Fibroblast of skin of right biceps (primary cell): ENCODE measurements at regions not wholly inside any gene's neighbourhood (a gene's known extent, or its start where the extent isn't known, plus 50 kb on each side); places are given as distances from the start of the nearest gene placed in this dataset.
A peak's percentile ranks its signal among the peaks of the same experiment; 100 is the strongest.

Experiments
- DNase-seq: peaks from one replicate; pipeline ENCODE4 v3.0.0-alpha.2; 2013

- no peak for DNase-seq
Observed at GRCh38 chr15:98203872-98204660, 243.6 kb downstream of the ARRDC4 start.

DNA sequence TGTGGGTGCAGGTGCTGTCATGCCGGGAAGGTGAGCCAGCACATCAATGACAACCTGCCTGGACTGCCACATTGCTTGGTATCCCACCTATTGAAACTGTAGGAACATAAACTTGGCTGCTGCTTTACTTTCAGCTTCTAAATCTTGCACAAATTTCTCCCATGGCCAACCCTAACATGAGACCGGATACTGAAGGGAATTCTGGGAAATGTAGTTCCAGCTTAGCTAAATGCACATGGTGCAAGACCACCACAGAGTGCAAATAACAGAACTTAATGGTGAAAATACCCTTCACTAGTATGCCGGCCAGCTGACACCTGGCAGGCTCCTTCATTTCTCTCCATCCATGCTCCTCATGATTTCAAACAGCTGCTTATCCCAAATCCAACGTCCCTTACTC lies 247.4 kb downstream of the ARRDC4 start:
- no peak for DNase-seq

DNA sequence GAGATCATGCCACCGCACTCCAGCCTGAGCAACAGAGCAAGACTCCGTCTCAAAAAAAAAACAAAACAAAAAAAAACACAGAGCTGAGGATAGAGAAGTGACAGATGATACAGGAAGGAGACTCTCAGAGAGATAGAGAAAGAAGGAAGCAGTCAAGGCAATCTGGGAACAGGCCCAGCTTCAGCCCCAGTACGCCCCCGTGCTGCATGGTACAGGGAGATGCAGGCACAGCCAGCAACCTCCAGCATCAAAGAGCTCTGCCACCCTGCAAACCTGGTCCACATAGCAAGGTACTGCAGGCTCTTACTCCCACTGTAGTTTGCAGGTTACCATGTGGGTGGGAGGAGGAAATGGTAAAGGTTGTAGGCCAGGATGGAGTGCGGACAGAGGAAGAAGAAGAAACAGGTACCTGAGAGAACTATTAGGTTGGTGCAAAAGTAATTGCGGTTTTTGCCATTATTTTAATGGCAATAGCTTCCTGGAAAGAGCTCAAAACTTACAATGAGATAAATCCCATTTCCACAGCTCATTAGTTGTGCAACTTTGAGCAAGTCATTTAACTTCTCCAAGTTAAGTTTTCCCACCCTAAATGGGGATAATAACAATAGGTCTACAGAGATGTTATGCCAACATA lies 253.0 kb downstream of the ARRDC4 start:
- DNase-seq = no peak

- no peak for DNase-seq
Observed at GRCh38 chr15:98216166-98216565, 255.7 kb downstream of the ARRDC4 start.

DNA sequence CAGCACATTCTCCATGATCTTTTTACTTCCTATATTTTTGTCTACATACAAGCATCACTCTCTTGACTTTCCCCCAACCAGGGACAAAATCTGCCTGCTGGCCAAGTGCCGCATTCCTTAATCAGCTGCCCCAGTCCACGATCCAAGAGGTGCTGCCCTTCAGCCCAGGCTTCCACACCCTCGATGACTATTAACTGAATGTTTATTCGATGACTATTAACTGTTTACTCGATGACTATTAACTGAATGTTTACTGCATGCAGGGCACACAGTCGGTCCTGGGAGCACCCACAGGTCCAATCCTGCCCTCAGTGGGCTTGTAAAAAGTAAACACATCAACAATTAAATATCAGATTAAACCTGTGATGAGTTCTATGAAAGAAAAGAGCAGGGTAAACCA lies 256.9 kb downstream of the ARRDC4 start:
- no peak for DNase-seq

- DNase-seq = no peak
Observed at GRCh38 chr15:98221144-98221543, 260.6 kb downstream of the ARRDC4 start.

DNA sequence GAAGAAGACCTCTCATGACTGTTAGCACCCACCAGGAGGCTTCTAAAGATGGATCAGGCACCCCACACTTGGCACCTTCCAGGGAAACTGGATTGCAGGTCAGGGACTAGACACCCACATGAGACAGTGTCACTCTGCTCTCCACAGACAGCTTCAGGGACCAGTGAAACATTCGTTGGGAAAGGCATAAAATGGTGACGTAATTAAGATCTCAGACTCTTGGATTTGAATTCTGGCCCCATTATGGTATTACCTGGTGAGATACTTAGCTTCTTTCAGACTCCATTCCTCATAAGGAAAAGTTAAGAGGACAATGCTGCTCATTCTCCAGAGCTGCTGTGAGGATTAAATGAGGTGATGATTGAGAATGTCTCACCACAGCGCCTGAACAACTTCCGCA lies 261.1 kb downstream of the ARRDC4 start:
- DNase-seq = no peak

DNA sequence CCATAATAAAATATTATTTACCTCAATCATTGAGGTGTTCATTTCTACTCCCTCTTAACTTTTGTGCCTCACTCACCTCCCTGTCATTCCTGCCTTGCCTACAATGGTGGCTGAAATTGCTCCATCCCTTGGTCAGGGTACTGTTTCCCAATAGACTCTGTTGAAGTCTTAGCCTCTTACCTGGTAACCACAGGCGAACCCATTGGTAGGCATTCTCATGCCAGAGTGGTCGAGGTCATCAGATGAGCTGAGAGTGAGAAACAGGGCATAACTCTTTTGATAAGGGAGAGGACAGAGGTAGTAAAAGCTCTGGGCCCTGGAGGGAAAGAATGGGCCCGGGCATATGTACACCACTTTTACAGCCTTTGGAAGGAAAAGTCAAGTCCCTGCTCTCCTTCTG lies 265.6 kb downstream of the ARRDC4 start:
- no peak for DNase-seq

- DNase-seq = no peak
Observed at GRCh38 chr15:98226578-98226977, 266.1 kb downstream of the ARRDC4 start.

DNA sequence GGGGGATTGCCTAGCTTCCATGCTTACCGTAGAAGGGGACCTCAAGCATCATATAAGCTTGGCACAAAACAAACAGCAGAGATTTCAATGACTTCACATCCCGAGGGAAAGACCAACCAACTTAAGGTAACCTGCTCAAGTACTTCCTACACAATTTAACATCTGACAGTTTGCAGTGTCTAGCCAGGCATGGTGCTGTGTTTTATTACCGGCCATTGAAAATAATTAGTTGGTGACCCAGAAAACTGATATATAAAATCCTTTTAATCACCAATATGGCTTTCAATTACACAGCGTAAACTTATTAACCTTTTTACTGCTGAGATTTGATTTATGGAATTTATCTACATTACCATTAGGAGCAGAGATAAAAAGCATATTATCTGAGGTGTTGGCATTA lies 268.3 kb downstream of the ARRDC4 start:
- no peak for DNase-seq

DNA sequence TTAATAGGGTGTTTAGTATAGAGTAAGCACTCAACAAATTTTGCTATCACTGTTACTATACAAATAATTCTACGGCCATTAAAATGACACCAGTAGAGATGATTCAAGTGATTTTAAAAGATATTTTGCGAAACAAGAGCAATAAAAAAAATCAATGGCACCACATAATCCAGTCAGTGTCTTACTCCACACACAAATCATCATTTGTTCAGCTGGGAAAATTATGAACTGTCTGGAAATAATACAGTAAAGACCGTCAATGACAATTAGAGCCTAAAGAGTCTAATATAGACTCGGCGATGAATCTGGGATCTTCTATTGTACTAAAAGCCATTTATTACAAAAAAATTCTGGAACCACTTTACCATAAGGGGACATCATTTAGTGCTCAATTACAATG lies 270.5 kb downstream of the ARRDC4 start:
- no peak for DNase-seq

DNA sequence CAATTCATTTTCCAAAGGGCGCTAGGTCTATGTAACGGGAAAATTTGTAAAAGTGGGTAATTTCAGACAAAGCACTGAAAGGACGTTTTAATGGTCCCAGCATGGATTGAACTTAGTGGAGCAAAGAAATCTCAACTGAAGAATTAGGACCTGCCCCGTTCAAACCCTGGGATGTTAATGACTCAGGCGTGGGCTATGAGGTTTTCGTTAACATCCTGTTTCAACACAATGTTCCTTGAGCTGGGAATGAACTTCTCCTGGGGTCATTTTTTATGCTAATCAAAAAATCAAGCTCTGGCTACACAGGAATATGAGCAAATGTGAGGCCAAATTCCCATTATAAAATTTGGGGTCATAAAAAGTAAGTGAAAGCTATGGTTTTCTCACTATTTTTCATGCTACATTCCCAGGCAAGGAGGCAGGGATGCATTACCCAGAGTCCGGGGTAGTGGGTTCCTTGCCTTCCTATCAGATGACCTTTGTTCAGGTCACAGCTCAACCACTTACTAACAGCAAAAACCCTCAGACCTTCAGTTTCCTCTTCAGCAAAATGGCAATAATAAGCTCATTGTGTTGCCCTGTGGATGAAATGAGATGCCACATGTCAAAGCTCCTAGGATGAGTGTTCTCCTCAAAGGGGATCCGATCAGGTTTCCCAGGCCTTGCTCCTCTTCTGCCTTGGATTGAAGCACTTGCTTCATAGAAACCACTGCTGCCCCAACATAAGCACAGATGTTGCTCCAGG lies 271.4 kb downstream of the ARRDC4 start:
- DNase-seq = peak; percentile 14

GRCh38 chr15:98232761-98233160 lies 272.3 kb downstream of the ARRDC4 start:
- DNase-seq = no peak

GRCh38 chr15:98233873-98234272 lies 273.4 kb downstream of the ARRDC4 start:
- DNase-seq = no peak

GRCh38 chr15:98240303-98240702 lies 279.8 kb downstream of the ARRDC4 start:
- DNase-seq = no peak

DNA sequence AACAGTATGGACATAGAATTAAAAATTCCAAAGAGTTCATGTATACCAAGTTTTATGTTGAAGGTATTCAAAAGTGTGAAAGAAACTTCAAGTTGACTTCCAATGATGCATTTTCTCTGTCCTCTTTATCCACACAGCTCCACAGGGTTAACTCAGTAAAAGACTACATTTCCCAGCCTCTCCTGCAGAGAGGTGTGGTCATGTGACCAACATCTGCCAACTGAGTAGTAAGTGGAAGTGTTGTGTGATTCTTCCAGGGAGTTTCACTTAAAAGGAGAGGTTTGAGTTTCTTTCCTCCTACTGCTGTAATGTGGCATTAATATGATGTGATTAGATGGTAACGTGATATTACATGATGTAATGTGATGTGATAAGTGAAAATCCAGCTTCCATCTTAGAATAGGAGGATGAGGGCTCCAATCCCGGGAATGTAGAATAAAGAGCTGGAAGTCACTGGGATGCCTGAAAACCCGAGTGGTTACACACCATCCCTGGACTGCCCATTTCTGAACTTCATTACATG lies 280.6 kb downstream of the ARRDC4 start:
- no peak for DNase-seq

DNA sequence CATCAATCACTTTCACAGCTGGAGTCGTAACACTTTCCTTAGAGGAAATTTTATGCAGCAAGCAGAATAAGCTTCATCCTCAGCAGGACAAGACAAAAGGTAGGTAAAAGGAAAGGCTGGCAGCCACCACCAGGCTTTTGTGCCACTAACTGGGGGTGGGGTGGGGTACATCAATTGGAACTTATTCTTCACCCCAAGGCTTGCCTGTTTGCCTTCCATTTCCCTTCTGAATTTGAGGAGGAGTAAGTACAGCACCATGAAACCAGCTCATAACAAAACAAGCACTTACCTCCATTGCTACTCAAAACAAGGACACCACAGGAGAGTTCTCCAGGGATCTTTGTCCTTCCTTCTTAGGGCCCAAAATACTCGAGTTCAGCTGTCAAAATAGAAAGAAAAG lies 296.8 kb downstream of the ARRDC4 start:
- no peak for DNase-seq

GRCh38 chr15:98263787-98264186 lies 303.3 kb downstream of the ARRDC4 start:
- DNase-seq = no peak

GRCh38 chr15:98266295-98266694 lies 305.8 kb downstream of the ARRDC4 start:
- DNase-seq = no peak

DNA sequence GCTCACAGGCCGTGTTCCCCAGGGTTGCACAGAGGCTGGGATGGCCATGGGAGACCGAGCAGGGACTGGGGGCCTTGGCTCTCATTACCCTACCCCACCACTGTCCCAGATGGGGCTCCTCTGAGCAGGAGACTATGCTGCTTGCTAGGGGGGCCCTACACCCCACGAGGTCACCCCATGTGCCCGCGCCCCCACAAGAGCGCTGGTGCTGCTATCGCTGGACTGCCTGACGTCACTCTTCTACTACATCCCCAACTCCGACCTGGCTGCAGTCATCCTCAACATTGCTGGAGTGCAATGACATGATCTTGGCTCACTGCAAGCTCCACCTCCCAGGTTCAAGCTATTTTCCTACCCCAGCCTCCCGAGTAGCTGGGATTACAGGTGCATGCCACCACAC lies 307.7 kb downstream of the ARRDC4 start:
- no peak for DNase-seq

- DNase-seq = no peak
Observed at GRCh38 chr15:98272625-98273024, 312.1 kb downstream of the ARRDC4 start.

DNA sequence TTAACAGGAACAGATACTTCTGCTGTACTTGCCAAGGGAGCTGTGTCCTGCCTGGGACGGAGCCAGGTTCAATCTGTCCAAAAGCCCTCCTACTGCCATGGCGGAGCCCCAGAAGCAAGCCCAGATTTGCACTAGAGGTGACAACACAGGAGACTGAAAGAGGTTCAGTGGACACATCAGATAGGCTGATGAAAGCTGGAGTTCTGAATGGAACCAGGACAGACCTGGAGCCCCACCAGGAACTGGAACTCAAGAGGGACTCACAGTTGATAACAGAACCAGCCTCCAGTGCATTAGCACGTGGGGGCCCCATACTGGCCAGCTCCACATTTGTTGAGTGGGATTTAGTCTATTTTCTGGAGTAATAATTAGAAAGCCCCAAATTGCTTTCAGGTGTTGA lies 315.5 kb downstream of the ARRDC4 start:
- no peak for DNase-seq

DNA sequence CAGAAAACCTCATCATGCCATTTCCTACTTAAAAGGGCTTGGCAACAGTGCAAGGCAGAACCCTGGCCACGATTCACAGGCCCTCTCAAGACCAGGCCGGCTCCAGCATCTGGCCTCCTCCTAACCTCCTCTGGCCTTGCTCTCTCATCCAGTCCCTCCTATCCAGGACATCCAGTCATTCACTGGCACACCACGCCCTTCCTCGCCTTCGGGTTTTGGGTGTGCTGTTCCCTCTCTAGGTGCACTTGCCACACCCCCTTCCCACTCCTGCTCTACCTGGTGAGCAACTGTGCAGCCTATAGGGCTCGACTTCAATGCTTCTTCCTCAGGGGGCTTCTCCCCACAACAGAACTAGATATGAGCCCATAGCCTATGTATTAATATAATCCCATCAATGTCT lies 317.1 kb downstream of the ARRDC4 start:
- DNase-seq = no peak
